ENCODE measurements at regions not wholly inside any gene's neighbourhood (a gene's known extent, or its start where the extent isn't known, plus 50 kb on each side); places are given as distances from the start of the nearest gene placed in this dataset.

DNA sequence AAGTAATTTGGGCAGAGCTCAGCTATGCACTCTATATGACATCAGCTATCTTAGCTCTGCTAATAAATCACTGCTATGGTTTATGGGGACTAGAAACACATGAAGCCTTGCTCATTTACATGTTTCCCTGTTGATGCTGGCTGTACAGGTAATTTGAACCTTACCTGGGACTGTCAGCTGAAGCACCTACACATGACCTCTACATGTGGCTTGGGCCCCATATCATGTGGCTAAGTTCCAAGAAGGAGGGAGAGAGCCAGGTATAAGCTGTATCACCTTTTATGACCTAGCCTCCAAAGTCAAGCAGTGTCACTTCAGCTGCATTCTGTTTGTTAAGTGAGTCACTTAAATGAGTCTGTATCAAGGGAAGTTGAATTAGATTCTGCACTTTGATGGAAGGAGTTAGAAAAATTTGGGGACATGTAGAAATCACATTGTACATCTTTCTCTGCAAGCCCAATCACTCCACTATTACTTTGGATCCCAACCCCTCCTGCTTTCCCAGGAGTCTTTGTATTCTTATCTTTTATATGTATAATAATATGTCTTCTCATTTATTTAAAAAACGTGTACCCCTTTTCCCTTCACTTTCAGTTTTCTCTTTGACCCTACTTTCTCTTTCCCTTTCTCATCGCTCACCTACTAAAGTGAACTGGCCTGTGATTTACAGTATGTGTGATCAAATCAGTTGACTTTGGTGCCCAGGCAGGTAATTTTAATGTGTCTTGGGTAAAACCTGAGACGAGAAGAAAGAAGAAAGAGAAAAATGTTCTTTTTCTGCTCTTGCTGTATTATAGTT, 53.4 kb upstream of the PRKACB start:
- DNase-seq: no peak

DNA sequence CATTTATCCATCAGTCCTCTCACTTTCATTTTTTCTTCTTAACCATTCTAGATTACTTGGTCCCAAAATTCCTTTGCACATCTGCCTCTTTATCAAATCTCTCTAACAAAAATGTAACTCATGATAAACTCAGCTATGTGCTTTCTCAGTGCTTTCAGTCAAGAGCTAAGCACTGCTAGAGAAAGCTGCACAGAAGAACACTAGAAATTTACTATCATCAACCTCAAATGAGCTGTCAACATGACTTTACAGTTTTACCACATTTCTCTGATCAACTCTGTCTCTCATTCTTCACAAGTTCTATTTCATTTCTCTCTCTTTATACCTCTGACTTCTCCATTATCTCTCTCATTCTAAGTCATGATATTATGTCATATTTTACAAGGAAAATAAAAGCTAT, 54.2 kb upstream of the PRKACB start:
- DNase-seq: no peak

DNA sequence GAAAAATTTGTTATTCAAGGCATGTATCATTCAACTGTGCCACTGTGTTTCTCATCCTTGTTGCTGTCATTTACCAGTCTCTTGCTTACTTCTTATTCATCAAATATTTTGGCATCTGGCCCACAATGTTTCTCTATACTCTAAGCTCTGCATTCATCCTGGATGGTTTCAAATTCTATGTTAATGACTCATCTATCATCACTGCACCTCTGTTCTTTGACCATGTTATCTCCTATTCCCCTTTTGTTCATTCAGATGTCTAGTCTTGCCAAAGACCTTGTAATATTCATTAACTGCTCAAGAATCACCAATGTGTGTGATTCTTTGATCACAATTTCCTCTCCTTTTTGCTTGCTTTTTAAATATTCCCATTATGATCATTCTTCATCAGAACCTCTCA, 54.6 kb upstream of the PRKACB start:
- peak; percentile 86 for DNase-seq

DNA sequence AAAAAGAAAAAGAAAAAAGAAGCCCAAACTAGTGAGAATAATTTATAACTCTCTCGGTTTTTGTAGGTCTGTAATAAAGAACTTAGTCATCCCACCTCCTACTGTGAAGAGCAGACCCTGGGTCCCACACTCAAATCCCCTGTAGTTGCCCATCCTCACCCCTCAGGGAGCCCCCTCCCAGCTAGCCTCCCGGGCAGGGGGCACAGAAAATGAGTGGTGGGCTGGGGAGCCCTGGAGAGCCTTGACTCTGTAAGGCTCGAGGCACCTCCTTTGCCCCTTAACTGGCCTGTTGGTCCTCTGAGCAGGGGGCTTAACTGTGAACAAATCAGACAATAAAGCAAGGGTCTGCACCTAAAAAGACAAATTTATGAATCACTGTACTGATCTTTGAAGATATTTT, 57.5 kb upstream of the PRKACB start:
- DNase-seq: no peak

DNA sequence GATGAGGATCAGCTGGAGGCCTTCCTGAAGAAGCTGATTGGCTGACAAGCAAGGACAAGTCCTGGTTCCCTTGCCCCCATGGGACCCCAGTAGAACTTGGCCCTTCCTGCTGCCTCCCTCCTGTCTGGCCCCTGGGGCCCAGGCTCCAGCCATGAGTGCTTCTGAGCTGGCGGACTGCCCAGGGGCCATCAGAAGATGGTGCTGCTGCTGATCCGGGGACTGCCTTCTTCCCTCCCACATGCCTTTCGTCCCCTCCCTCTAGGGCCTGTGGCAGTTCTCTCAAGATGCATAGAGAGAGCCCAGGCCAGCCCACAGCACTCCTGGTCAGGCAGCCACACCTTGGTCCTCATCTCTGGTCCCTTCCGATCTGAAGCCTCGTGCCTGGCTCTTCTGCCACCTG, 57.9 kb upstream of the PRKACB start:
- no peak for DNase-seq

DNA sequence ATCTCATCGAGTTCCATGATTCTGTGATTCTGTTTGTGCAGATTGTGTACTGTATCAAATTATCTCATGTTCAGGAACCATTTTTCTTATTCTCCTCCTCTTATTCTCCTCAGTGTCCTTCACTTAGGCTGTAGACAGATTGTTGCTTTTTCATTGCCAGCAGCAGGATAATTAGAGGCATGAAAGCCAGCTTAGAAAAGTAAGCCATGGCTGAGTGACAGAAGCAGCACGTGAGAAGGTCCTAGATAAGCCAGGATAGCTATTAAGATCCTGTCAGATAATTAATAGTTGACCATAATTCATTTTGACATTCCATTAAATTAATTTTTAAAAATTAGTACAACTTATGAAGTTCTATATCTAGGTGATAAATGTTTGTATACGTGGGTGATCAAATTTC, 60.8 kb upstream of the PRKACB start:
- no peak for DNase-seq

DNA sequence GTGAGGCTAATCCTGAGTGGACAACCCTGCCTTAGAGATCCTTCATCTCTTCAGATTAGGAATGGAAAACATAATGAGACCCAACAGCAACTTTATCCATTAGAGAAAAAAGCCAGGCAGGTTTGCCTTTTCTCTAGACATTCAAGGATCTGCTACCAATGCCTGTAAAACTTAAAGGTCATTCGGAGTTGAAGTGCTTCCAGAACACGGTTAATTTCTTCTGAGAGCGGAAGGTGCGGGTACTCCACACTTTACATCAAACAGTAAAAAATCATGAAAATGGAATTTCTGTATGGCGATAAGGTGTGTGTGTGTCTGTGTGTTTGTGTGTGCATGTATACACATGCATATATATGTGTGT, 65.2 kb upstream of the PRKACB start:
- no peak for DNase-seq

DNA sequence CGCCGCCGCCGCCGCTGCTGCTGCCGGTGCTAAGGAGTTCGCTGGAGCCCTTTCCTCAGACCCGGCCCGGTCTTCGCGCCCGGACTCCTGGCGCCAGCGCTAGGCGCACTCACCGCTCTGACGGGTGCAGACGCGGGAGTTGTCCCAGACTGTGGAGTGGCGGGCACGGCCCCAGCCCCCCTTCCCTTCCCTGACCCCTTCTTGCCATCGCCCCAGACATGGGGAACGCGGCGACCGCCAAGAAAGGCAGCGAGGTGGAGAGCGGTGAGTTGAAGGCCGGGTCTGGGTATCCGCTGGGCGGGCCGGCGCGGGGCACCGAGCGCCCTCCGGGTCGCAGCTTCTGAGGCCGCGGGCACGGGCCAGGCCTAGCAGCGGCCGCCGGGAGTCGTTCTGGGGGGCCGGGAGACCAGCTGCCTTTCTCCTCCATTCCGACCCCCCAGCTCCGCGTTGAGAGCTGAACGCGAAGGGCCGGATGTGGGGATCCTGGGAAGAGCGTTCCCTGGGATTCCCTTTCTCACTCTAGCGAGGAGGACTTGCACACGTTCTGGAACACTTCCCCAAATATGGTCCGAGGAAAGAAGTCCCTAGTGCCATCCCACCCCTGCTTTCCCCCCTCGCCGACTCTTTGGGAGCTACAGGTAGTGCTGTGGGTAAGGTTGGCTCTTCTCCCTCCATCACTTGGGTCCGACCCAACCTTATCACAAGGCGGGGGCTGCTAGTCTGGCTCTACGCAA, 65.8 kb upstream of the PRKACB start:
- DNase-seq: peak; percentile 42

DNA sequence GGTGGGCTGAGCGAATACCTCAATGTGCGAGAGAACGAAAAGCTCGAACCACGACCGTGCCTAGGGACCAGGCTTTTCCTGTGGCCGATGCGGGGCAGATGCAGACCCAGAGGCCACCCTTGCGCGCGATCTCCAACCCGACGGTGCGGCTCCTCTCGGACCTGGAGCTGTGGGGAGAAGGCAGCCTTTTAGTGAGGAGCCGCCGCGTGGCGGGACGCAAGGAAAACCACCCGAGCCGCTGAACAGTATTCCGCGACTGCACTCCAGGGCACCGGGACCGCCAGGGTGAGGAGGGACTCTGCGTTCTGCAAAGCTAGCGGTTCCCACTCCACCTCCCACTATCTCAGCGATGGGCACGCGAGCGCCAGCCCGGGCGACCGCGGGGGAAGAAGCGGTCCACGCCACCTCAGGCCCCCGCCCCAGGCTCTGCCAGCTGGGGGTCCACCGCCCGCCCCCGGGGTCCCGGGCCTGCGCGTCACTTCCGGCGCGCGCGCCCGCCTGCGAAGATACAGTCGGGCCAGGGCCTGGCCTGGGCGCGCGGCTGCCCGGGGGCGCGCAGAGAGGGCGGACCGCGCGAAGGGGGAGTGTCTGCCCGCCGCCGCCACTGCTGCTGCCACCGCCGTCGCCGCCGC, 66.5 kb upstream of the PRKACB start:
- DNase-seq: peak; percentile 77

DNA sequence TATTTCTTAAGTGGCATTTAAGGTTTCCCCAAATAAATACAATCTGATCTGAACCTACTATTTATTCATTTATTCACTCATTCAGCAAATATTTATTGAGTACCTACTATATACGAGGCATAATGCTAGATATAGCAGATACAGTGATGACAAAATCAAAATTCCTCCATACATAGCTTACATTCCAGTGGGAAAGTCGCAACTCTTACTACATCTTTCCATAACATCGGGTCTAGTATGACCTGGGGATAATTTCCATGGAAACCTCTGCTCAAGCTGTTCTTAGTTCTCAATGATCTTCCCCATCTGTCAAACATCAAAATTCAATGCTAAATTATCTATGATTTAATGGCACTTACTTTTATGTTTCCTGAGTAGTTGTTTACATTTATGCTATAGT, 70.8 kb upstream of the PRKACB start:
- DNase-seq: no peak

DNA sequence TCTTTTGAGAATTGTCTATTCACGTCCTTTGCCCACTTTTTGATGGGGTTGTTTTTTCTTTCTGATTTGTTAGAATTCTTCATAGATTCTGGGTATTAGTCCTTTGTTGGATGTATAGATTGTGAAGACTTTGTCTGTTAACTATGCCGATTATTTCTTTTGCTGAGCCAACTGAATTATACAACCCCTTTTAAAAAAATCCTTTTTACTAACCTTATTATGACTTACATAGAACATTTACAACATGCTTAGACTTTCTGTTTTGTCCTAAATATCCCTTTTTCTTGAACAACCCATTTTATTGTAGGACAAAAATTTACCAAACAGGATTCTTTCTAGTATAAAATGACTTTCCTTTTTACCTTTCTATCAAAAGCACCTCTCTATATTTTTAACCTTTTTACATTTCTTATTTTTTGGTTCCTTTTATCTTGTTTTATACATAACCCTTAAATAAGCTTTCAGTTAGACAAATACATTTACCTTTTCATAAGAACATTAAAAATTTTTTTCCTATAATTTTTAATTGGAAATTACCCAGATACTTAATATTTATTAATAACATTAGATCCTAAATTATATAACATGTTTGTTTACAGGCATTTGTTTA, 70.4 kb upstream of the TTLL7 start:
- DNase-seq: no peak

DNA sequence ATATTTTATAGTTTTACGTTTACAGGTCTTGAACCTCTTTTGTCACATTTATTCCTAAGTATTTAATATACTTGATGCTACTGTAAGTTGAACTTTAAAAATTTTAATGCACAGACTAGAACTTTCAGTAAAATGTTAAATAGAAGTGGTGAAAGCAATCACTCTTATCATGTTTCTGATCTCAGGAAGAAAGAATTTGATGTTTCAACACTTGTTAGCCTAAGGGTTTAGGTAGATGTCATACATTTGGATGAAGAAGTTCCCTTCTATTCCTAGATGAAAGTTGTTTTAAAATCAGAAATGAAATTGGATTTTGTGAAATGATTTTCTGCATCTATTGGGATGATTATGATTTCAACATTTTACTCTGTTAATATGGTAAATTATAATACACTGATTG, 63.6 kb upstream of the TTLL7 start:
- DNase-seq: no peak

DNA sequence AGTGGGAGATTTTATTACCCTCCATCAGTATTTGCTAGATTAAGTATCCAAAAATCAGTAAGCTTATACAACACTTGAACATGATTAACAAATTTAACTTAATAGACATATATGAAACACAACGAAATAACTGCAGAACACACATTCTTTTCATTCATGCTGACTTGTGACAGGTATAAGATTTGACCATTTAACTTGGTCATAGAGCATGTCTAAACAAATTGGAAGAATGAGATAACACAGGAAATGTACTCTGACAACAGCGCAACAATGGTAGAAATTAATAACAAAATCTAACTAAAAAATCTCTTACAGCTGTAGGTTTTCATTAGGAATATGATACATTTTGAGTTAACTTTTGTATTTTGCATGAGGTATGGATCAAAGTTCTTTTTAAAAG, 62.4 kb upstream of the TTLL7 start:
- DNase-seq: no peak

DNA sequence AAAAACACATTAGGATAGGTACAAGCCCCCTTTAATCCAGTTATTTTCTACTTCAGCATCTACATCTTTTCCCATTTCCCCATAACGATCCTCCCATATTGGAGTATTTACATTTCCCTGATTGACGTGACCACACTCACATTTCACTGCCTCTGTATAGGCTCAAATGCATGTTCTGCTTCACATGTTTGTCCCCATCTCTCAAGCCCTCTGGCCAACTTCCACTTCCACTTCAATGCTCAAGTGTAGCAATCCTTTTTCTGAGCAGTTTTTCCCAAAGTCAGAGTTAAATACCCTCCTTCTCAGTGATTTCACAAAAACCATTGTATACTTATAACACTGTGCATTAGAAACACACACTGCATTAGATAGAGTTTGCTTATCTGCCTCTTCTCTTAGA, 61.8 kb upstream of the TTLL7 start:
- DNase-seq: no peak

DNA sequence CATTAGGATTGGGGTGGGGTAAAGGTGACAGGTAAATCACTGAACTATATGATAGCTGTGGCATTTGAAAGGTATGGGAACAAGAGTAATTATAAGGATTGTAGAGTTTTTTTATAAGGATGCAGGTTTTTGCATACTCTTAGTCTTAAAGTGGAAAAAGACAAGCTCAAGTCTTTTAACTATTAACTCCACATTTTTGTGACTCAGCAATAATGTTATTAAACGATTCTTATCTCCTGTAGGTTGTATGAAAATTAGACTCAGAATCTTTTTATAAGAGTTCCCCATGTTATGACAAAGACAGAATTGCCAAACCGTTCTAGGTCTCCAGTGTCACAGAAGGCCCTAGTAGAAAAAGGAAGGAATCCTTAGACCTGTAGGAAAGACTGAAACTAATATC, 49.9 kb upstream of the TTLL7 start:
- DNase-seq: no peak
